ENCODE measurements at regions not wholly inside any gene's neighbourhood (a gene's known extent, or its start where the extent isn't known, plus 50 kb on each side); places are given as distances from the start of the nearest gene placed in this dataset.

- Histone ChIP-seq H3K27me3 (no peaks in the 10 kb centered on the region), H3K4me3 (no peak overlapping the region), H3K36me3 (no peaks in the 10 kb centered on the region), H3K27ac (no peak overlapping the region), H3K9me3 (no peaks in the 10 kb centered on the region), H3K4me1 (no peaks in the 10 kb centered on the region)
- TF ChIP-seq EP300 (IDR thresholded peaks at IDR 0.05) = no peak
- TF ChIP-seq POLR2A (IDR thresholded peaks at IDR 0.05) = no peak
- no peak for TF ChIP-seq CTCF (IDR thresholded peaks at IDR 0.05)
- no peak for TF ChIP-seq POLR2AphosphoS5 (IDR thresholded peaks at IDR 0.05)
- WGBS, 2 donors = 43 to 77% methylated on average over 4 of the region's 4 CpGs
- DNase-seq = no peak
- intact Hi-C loops (cut with DNase I) = no loop called here
Observed at GRCh38 chr10:111199587-111199986, 122.8 kb downstream of the ADRA2A start.

DNA sequence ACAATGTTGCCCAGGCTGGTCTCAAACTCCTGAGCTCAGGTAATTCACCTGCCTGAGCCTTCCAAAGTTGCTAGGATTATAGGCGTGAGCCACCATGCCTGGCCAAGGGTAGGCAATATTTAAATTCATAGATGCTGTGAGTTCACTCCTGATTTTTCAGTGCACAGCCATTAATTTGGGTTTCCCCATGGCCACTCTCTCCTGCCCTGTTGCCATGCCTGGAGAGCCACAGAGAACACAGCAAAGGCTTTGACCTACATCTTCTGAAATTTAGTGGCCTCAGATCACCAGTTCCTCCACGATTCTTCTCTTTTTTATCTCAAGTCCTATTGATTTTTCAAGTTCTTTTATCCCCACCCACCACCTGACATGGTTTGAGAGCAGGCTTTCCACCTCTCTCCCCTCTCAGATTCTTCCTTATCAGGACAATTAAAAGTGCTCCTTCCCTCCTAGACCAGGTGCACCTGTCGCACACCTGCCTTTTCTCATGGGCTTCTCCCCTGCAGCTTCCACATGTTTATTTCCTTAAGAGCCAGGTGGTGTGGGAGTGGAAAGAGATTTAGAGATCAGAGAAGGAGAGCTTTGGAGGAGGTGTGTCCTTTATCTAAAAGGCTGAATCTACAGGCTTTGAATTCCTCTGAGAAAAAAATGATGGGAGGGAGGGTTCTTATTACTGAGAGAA lies 123.8 kb downstream of the ADRA2A start:
- intact Hi-C loops (cut with DNase I) = no loop called here
- no peaks in the 10 kb centered on the region for H3K9me3 ChIP-seq
- TF ChIP-seq EP300 (IDR thresholded peaks at IDR 0.05) (no peak), CTCF (IDR thresholded peaks at IDR 0.05) (no peak)
- no peaks in the 10 kb centered on the region for H3K36me3 ChIP-seq
- no peaks in the 10 kb centered on the region for H3K4me1 ChIP-seq
- no peak for DNase-seq
- H3K4me3 ChIP-seq = no peak overlapping the region
- H3K27ac ChIP-seq = no peak overlapping the region
- 17 to 59% methylated on average over 3 of the region's 3 CpGs for WGBS, 2 donors
- no peaks in the 10 kb centered on the region for H3K27me3 ChIP-seq

DNA sequence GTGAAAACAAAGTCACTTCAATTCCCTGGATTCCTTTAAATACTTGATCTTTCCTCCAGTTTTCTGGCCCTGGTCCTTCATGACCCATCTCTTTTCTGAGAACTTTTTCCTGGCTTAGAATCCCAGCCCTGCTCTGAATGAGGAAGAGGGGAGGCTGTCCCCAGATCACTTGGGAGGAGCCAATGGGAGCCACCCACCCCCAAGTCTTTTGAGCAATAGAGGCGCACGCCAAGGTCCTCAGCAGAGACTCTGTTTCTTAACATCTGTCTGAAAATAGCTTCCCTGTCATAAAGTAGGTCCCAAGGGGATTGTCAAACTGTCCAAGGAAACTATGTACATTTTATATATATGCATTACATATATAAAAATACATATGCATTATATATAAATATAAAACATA lies 126.8 kb downstream of the ADRA2A start:
- TF ChIP-seq CTCF (IDR thresholded peaks at IDR 0.05) (no peak), POLR2A (IDR thresholded peaks at IDR 0.05) (no peak), POLR2AphosphoS5 (IDR thresholded peaks at IDR 0.05) (no peak), EP300 (IDR thresholded peaks at IDR 0.05) (no peak)
- H3K27me3 ChIP-seq = no peaks in the 10 kb centered on the region
- H3K36me3 ChIP-seq = no peaks in the 10 kb centered on the region
- no peaks in the 10 kb centered on the region for H3K9me3 ChIP-seq
- no peak for DNase-seq
- H3K27ac ChIP-seq = no peak overlapping the region
- H3K4me3 ChIP-seq = no peak overlapping the region
- 66 to 94% methylated on average over 2 of the region's 2 CpGs for WGBS, 2 donors
- H3K4me1 ChIP-seq = no peaks in the 10 kb centered on the region
- intact Hi-C loops (cut with DNase I) = no loop called here

- no peak overlapping the region for H3K27ac ChIP-seq
- no peak for TF ChIP-seq CTCF (IDR thresholded peaks at IDR 0.05)
- TF ChIP-seq EP300 (IDR thresholded peaks at IDR 0.05) = no peak
- TF ChIP-seq POLR2AphosphoS5 (IDR thresholded peaks at IDR 0.05) = no peak
- TF ChIP-seq POLR2A (IDR thresholded peaks at IDR 0.05) = no peak
- intact Hi-C loops (cut with DNase I) = no loop called here
- no peaks in the 10 kb centered on the region for H3K36me3 ChIP-seq
- no peaks in the 10 kb centered on the region for H3K9me3 ChIP-seq
- DNase-seq = no peak
- no peaks in the 10 kb centered on the region for H3K27me3 ChIP-seq
- H3K4me1 ChIP-seq = no peaks in the 10 kb centered on the region
- WGBS, 2 donors = 71 to 91% methylated on average over 5 of the region's 5 CpGs
- H3K4me3 ChIP-seq = no peak overlapping the region
Observed at GRCh38 chr10:111204838-111205237, 128.0 kb downstream of the ADRA2A start.

GRCh38 chr10:111206521-111206920 lies 129.7 kb downstream of the ADRA2A start:
- Histone ChIP-seq H3K4me1 (no peaks in the 10 kb centered on the region), H3K9me3 (no peaks in the 10 kb centered on the region), H3K4me3 (no peak overlapping the region), H3K36me3 (no peaks in the 10 kb centered on the region), H3K27ac (no peak overlapping the region), H3K27me3 (no peaks in the 10 kb centered on the region)
- TF ChIP-seq CTCF (IDR thresholded peaks at IDR 0.05) = no peak
- no peak for TF ChIP-seq POLR2A (IDR thresholded peaks at IDR 0.05)
- no peak for TF ChIP-seq EP300 (IDR thresholded peaks at IDR 0.05)
- no peak for TF ChIP-seq POLR2AphosphoS5 (IDR thresholded peaks at IDR 0.05)
- DNase-seq = no peak
- intact Hi-C loops (cut with DNase I) = no loop called here

Measured in sigmoid colon (tissue), 6 donors.